ENCODE measurements at regions not wholly inside any gene's neighbourhood (a gene's known extent, or its start where the extent isn't known, plus 50 kb on each side); places are given as distances from the start of the nearest gene placed in this dataset.

DNA sequence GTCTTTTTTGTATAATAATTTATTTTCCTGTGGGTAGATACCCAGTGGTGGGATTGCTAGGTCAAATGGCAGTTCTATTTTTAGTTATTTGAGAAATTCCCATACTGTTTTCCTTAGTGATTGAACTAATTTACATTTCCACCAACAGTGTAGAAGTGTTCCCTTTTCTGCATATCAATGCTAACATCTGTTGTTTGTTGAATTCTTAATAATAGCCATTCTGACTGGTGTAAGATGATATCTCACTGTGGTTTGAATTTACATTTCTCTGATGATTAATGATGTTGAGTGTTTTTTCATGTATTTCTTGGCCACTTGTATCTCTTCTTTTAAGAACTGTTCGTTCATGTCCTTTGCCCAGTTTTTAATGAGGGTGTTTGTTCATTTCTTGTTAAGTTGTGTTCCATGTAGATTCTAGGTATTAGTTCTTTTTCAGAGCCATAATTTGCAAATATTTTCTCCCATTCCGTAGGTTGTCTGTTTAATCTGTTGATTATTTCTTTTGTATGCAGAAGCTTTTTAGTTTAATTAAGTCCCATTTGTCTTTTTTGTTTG lies 713.3 kb upstream of the EPHA6 start:
- DNase-seq (ENCODE audit: low read depth, low spot score) = no peak

DNA sequence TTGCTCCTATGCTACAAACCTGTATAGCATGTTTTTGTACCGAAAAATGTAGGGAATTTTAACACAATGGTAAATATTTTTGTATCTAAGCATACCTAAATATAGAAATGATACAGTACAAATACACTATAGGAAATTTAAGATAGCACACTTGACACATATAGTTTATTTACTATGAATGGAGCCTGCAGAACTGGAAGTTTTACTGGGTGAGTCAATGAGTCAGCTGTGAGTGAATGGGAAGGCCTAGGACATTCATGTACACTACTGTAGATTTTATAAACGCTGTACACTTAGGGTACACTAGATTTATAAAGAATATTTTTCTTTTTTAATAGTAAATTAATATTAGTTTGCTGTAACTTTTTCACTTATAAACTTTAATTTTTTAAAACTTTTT lies 707.7 kb upstream of the EPHA6 start:
- no peak for DNase-seq (ENCODE audit: low read depth, low spot score)
